IMR-90 (cell line): ENCODE measurements at regions not wholly inside any gene's neighbourhood (a gene's known extent, or its start where the extent isn't known, plus 50 kb on each side); places are given as distances from the start of the nearest gene placed in this dataset.

ENCODE experiments used
- ATAC-seq: fragments of 200-7000 bp; cut with Tn5 transposase; 2 replicates; pipeline ENCODE4 v1.9.1; 2020; ENCODE audit warnings: low read depth, mild to moderate bottlenecking, moderate library complexity
- BruUV-seq: library from RNA; stranded (reverse); fragments of 400-500 nt; replicated peaks from 2 replicates; lab custom pipeline; 2021; lab: Mats Ljungman, UMichigan
- CTCF ChIA-PET: fragments of 300-600 bp; formaldehyde crosslinking; extraction: SDS; loops from one replicate; lab custom pipeline; 2021; ENCODE audit warnings: antibody characterized with exemption; lab: Yijun Ruan, JAX
- POLR2A ChIA-PET: fragments of 300-600 bp; sonication (Branson Sonifier 250); formaldehyde crosslinking; loops from one replicate; lab custom pipeline; 2022; ENCODE audit warnings: antibody characterized with exemption; ENCODE audit not compliant: unreplicated experiment; lab: Charles Lee
- DNase-seq: peaks from one replicate; pipeline ENCODE4 v3.0.0; 2013
- H2AFZ ChIP-seq: replicated peaks from 2 replicates; pipeline ENCODE3; 2013; ENCODE audit warnings: low read length, mild to moderate bottlenecking; ENCODE audit not compliant: poor library complexity
- H2AK5ac ChIP-seq: 2 replicates; pipeline ENCODE4 v1.6.1; 2013; ENCODE audit warnings: low read depth, low read length, inconsistent platforms
- H2AK9ac ChIP-seq: replicated peaks from 2 replicates; pipeline ENCODE3; 2013; ENCODE audit warnings: mild to moderate bottlenecking, low read depth, low read length, moderate library complexity; ENCODE audit not compliant: poor library complexity
- H2BK120ac ChIP-seq: 2 replicates; pipeline ENCODE4 v1.6.1; 2013; ENCODE audit warnings: low read depth, low read length, inconsistent platforms
- H2BK15ac ChIP-seq: 3 replicates; pipeline ENCODE4 v1.6.1; 2013; ENCODE audit warnings: low read depth, low read length, inconsistent platforms
- H2BK20ac ChIP-seq: 2 replicates; pipeline ENCODE4 v1.6.1; 2013; ENCODE audit warnings: low read depth, mild to moderate bottlenecking, inconsistent platforms, low read length, moderate library complexity
- H2BK5ac ChIP-seq: 2 replicates; pipeline ENCODE4 v1.6.1; 2013; ENCODE audit warnings: mild to moderate bottlenecking, low read depth, low read length, inconsistent platforms; ENCODE audit not compliant: poor library complexity, severe bottlenecking
- H3K14ac ChIP-seq: replicated peaks from 2 replicates; pipeline ENCODE4 v1.6.1; 2013; ENCODE audit warnings: low read depth, low read length, inconsistent platforms
- H3K18ac ChIP-seq: 2 replicates; pipeline ENCODE4 v1.6.1; 2013; ENCODE audit warnings: low read depth, low read length, control low read depth
- H3K23ac ChIP-seq: 2 replicates; pipeline ENCODE4 v1.6.1; 2013; ENCODE audit warnings: low read depth, low read length, inconsistent platforms
- H3K27ac ChIP-seq: 2 replicates; pipeline ENCODE4 v1.5.1; 2013; ENCODE audit warnings: mild to moderate bottlenecking, control low read depth, low read length; ENCODE audit not compliant: insufficient read depth
- H3K27me3 ChIP-seq: 2 replicates; pipeline ENCODE4 v1.6.1; 2013; ENCODE audit warnings: low read length; ENCODE audit not compliant: control insufficient read depth, insufficient read depth
- H3K36me3 ChIP-seq: 2 replicates; pipeline ENCODE4 v1.6.1; 2013; ENCODE audit warnings: low read length, mixed read lengths; ENCODE audit not compliant: control insufficient read depth, insufficient read depth
- H3K4ac ChIP-seq: 2 replicates; pipeline ENCODE4 v1.6.1; 2013; ENCODE audit warnings: low read depth, low read length, inconsistent platforms
- H3K4me1 ChIP-seq: 2 replicates; pipeline ENCODE4 v1.6.1; 2013; ENCODE audit warnings: low read length, mixed read lengths; ENCODE audit not compliant: control insufficient read depth, insufficient read depth
- H3K4me2 ChIP-seq: 2 replicates; pipeline ENCODE4 v1.6.1; 2013; ENCODE audit warnings: low read depth, mild to moderate bottlenecking, control low read depth, low read length, moderate library complexity
- H3K4me3 ChIP-seq: 2 replicates; pipeline ENCODE4 v1.5.1; 2013; ENCODE audit warnings: low read depth, mild to moderate bottlenecking, control low read depth, low read length, moderate library complexity; ENCODE audit not compliant: insufficient read depth
- H3K56ac ChIP-seq: 2 replicates; pipeline ENCODE4 v1.6.1; 2013; ENCODE audit warnings: low read length, inconsistent platforms; ENCODE audit not compliant: insufficient read depth; ENCODE audit errors: extremely low read depth
- H3K79me1 ChIP-seq, 2 experiments: 2 replicates each; pipeline ENCODE4 v1.6.1; 2013; ENCODE audit warnings: low read length in 2 of 2, inconsistent platforms in 1 of 2, low read depth in 1 of 2
- H3K9ac ChIP-seq: 2 replicates; pipeline ENCODE4 v1.6.1; 2013; ENCODE audit warnings: low read depth, low read length, control low read depth
- H3K9me1 ChIP-seq: 2 replicates; pipeline ENCODE4 v1.6.1; 2013; ENCODE audit warnings: low read length, inconsistent platforms; ENCODE audit not compliant: insufficient read depth
- H3K9me3 ChIP-seq: 2 replicates; pipeline ENCODE4 v1.6.1; 2013; ENCODE audit warnings: low read length; ENCODE audit not compliant: control insufficient read depth, insufficient read depth
- H4K20me1 ChIP-seq: 2 replicates; pipeline ENCODE4 v1.6.1; 2013; ENCODE audit warnings: low read length, inconsistent platforms; ENCODE audit not compliant: insufficient read depth
- H4K5ac ChIP-seq: 2 replicates; pipeline ENCODE4 v1.6.1; 2013; ENCODE audit warnings: mild to moderate bottlenecking, low read depth, low read length, control low read depth
- H4K8ac ChIP-seq, 2 experiments: 2 replicates each; pipeline ENCODE4 v1.6.1; 2013; ENCODE audit warnings: low read depth in 2 of 2, low read length in 2 of 2, control low read depth in 1 of 2, inconsistent platforms in 1 of 2
- H4K91ac ChIP-seq: 2 replicates; pipeline ENCODE4 v1.6.1; 2013; ENCODE audit warnings: low read depth, low read length, inconsistent platforms; ENCODE audit not compliant: insufficient read depth
- WGBS, 2 experiments: methylation state at CpG; one replicate each; pipeline versions ENCODE4 v1.1.5 to v1.1.7; 2013; ENCODE audit warnings: missing lambda C conversion rate in 2 of 2; ENCODE audit not compliant: insufficient read length in 1 of 2; ENCODE audit errors: extremely low coverage in 2 of 2; 5-methylcytosine and 5-hydroxymethylcytosine counted together
- dilution Hi-C: fragments of 300-500 bp; cut with HindIII; formaldehyde crosslinking; loops from one replicate; pipeline ENCODE4 v1.14.3; 2018; ENCODE audit warnings: low sequenced_read_pairs; ENCODE audit not compliant: unreplicated experiment
- in situ Hi-C: fragments of 300-500 bp; cut with MboI; formaldehyde crosslinking; loops from 3 replicates; pipeline ENCODE4 v1.14.3; 2019; ENCODE audit warnings: low sequenced_read_pairs, inconsistent platforms, mixed read lengths
- intact Hi-C: fragments of 100-400 bp; cut with micrococcal nuclease; formaldehyde crosslinking; loops from 2 replicates; pipeline ENCODE4 v1.10.0; 2022
- TF ChIP-seq, protein P1 (sequence below): conservative IDR thresholded peaks from 2 replicates; pipeline ENCODE4 v1.5.1; 2012; ENCODE audit warnings: mild to moderate bottlenecking, low read depth, low read length, improper control_type of control experiment

- Histone ChIP-seq H3K23ac (no peak overlapping the region), H3K4ac (no peak overlapping the region), H2BK120ac (no peak overlapping the region), H4K8ac (no peak overlapping the region), H2BK5ac (no peak overlapping the region), H2AK5ac (no peak overlapping the region), H3K14ac (no peak overlapping the region), H3K9me3 (no peaks in the 10 kb centered on the region), H4K5ac (no peak overlapping the region), H3K36me3 (no peaks in the 10 kb centered on the region), H3K4me1 (no peaks in the 10 kb centered on the region), H2AFZ (no peak overlapping the region), H3K79me1 (no peaks in the 10 kb centered on the region), H3K4me2 (no peak overlapping the region), H3K18ac (no peak overlapping the region), H3K9me1 (no peaks in the 10 kb centered on the region), H3K56ac (no peak overlapping the region), H2BK15ac (no peak overlapping the region), H3K27ac (no peak overlapping the region), H2BK20ac (no peak overlapping the region), H3K9ac (no peak overlapping the region), H2AK9ac (no peak overlapping the region), H3K4me3 (no peak overlapping the region), H3K27me3 (no peaks in the 10 kb centered on the region; the same call in 1 of the 2 replicates), H4K91ac (no peak overlapping the region), H4K20me1 (no peaks in the 10 kb centered on the region)
- intact Hi-C loops (no loop called here), in situ Hi-C loops (no loop called here), dilution Hi-C loops (no loop called here)
- no TSS peak for BruUV-seq
- DNase-seq = no peak
- no peak for ATAC-seq
- TF ChIP-seq, protein P1, sequence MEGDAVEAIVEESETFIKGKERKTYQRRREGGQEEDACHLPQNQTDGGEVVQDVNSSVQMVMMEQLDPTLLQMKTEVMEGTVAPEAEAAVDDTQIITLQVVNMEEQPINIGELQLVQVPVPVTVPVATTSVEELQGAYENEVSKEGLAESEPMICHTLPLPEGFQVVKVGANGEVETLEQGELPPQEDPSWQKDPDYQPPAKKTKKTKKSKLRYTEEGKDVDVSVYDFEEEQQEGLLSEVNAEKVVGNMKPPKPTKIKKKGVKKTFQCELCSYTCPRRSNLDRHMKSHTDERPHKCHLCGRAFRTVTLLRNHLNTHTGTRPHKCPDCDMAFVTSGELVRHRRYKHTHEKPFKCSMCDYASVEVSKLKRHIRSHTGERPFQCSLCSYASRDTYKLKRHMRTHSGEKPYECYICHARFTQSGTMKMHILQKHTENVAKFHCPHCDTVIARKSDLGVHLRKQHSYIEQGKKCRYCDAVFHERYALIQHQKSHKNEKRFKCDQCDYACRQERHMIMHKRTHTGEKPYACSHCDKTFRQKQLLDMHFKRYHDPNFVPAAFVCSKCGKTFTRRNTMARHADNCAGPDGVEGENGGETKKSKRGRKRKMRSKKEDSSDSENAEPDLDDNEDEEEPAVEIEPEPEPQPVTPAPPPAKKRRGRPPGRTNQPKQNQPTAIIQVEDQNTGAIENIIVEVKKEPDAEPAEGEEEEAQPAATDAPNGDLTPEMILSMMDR = no peak
- ChIA-PET CTCF (no interaction called here), POLR2A (no interaction called here)
- WGBS, 2 experiments = no CpG with 5 or more reads among the region's 8 CpGs
These were observed 198.4 kb downstream of the PHETA1 start for GRCh38 chr12:111170543-111170942.
